ENCODE measurements at regions not wholly inside any gene's neighbourhood (a gene's known extent, or its start where the extent isn't known, plus 50 kb on each side); places are given as distances from the start of the nearest gene placed in this dataset.

GRCh38 chr4:169906821-169907220 lies 119.4 kb downstream of the MFAP3L start:
- TF ChIP-seq POLR2A (IDR thresholded peaks at IDR 0.05; ENCODE audit: low read length) (no peak), GATA1 (IDR thresholded peaks at IDR 0.05; ENCODE audit: low read depth, low read length) (no peak)

Measured in erythroblast (primary cell).